GM10266 (cell line): ENCODE measurements at regions not wholly inside any gene's neighbourhood (a gene's known extent, or its start where the extent isn't known, plus 50 kb on each side); places are given as distances from the start of the nearest gene placed in this dataset.
"Not testable (repeated sequence)": the region's sequence is repeated elsewhere in the genome, so short reads cannot be mapped to it uniquely, and the experiment has no call there.

Experiments
- DNase-seq: peaks from one replicate; pipeline ENCODE4 v3.0.0; 2012; ENCODE audit errors: extremely low spot score
- CTCF ChIP-seq: IDR thresholded peaks from 2 replicates; pipeline ENCODE4 v1.5.1; 2012; ENCODE audit warnings: mild to moderate bottlenecking, low read depth; ENCODE audit not compliant: control insufficient read depth, insufficient read depth; ENCODE audit errors: missing control alignments

GRCh38 chrX:136941396-136942337, 61.1 kb upstream of the RBMX start:
- TF ChIP-seq CTCF = no peak
- no peak for DNase-seq

- no peak for DNase-seq
- TF ChIP-seq CTCF = no peak
Observed at GRCh38 chrX:136936183-136936549, 55.6 kb upstream of the RBMX start.

- peak; percentile 10 for DNase-seq
Observed at GRCh38 chrX:136935533-136936182, 55.1 kb upstream of the RBMX start.

GRCh38 chrX:136934652-136935051, 54.1 kb upstream of the RBMX start:
- not testable (repeated sequence) for DNase-seq

GRCh38 chrX:136933611-136934145, 53.2 kb upstream of the RBMX start:
- TF ChIP-seq CTCF = no peak

GRCh38 chrX:136931661-136932060, 51.1 kb upstream of the RBMX start:
- no peak for TF ChIP-seq CTCF

More at GRCh38 chrX:136933611-136934145, 53.2 kb upstream of the RBMX start:
- no peak for DNase-seq

More at GRCh38 chrX:136931661-136932060, 51.1 kb upstream of the RBMX start:
- no peak for DNase-seq
